ENCODE measurements at regions not wholly inside any gene's neighbourhood (a gene's known extent, or its start where the extent isn't known, plus 50 kb on each side); places are given as distances from the start of the nearest gene placed in this dataset.

DNA sequence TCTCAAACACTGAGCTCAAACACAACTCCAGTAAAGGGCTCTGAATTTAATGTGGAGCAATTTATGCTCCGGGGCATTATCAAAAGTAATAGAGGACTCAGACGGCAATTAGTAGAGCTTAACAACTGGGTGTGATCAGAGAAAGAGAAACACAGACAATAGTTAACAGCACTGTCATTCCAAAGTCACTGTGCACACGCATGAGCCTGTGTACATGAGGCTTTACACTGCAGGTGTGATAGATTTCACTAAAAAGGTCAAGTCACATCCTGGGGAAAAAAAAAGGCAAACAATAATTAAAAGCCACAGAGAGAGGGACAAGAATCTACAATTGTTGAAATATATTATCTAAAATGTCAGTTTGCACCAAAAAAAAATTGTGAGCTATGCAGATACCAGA lies 956.5 kb downstream of the CDH18 start:
- TF ChIP-seq, protein P1, sequence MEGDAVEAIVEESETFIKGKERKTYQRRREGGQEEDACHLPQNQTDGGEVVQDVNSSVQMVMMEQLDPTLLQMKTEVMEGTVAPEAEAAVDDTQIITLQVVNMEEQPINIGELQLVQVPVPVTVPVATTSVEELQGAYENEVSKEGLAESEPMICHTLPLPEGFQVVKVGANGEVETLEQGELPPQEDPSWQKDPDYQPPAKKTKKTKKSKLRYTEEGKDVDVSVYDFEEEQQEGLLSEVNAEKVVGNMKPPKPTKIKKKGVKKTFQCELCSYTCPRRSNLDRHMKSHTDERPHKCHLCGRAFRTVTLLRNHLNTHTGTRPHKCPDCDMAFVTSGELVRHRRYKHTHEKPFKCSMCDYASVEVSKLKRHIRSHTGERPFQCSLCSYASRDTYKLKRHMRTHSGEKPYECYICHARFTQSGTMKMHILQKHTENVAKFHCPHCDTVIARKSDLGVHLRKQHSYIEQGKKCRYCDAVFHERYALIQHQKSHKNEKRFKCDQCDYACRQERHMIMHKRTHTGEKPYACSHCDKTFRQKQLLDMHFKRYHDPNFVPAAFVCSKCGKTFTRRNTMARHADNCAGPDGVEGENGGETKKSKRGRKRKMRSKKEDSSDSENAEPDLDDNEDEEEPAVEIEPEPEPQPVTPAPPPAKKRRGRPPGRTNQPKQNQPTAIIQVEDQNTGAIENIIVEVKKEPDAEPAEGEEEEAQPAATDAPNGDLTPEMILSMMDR (conservative IDR thresholded peaks at IDR 0.05 in 1 of 2, IDR thresholded peaks at IDR 0.05 in 1 of 2; ENCODE audit: low read depth in 1 of 2, low read length in 2 of 2): no peak
- no peak for TF ChIP-seq EZH2 (IDR thresholded peaks at IDR 0.05; ENCODE audit: low read length, missing control alignments)
